Stimulated activated CD4-positive, alpha-beta T cell treated with anti-CD3 and anti-CD28 coated beads, Interleukin-4, amount 100 ng/mL, for 48 hours (primary cell): ENCODE measurements at regions not wholly inside any gene's neighbourhood (a gene's known extent, or its start where the extent isn't known, plus 50 kb on each side); places are given as distances from the start of the nearest gene placed in this dataset.

Experiments used
- DNase-seq, 2 donors: peaks; one replicate each; pipeline ENCODE4 v3.0.0-alpha.2; 2020; ENCODE audit warnings: low read depth in 2 of 2

DNA sequence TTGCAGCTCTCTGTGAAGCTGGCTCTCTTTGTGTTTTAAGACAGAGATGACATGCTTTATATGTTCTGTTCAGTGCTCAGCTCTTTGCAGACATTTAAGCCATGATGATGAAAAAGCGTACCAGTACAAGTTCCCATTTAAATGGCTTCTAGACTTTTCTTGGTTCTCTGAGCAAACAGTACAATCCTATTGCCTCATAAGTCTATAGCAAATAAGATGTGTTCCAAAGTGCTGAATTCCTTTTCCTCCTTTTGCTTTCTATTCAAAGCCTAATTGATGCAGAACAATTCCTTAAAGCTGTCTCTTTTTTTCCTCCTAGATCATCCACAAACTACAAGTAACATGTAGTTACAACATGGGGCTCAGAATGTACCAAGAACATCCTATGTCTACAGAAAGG, 168.8 kb upstream of the SPATS2L start:
- DNase-seq = no peak

DNA sequence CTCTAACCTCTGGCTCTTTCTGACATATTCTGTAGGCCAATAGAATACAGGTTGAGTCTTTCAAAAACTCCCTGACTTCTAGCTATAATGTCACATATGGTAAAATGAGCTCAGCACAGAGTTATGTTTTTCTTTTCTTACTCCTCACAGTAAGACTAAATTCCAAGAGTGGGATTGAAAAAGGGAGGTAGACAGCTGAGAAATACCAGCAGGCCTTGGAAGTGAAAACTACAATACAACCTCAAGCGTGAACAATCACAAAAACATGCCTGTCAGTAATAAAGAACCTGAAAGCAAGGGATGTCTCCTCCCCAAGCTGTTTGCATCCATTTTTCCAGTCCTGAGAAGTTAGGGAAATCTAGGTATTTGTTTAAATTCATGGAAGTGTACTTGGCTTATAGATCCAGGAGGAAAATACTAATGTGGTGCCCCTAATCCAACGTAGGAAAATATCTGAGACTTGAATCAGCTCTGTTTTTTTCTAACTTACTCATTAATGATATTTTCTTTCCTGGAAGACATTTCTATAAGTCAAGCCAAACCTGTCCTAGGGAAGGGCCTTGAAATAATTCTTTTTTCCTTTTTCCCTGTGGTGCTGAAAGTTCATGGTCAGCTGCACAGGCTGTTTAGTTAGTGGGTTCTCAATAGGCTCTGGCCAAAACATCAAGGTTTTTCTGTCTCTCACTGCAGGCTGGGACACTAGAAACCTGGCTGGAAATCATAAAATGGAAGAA, 167.9 kb upstream of the SPATS2L start:
- DNase-seq = no peak

DNA sequence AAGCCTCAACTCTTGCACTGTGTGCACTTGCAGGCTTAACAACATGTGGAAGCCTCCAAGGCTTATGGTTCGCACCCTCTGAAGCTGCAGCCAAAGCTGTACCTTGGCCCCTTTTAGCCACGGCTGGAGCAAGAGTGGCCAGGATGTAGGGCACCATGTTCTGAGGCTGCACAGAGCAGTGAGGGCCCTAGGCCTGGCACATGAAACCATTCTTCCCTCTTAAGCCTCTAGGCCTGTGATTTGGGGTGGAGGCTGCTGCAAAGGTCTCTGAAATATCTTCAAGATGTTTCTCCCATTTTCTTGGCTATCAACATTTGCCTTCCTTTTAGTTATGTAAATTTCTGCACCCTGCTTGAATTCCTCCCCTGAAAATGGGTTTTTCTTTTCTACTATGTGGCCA, 161.9 kb upstream of the SPATS2L start:
- no peak for DNase-seq

DNA sequence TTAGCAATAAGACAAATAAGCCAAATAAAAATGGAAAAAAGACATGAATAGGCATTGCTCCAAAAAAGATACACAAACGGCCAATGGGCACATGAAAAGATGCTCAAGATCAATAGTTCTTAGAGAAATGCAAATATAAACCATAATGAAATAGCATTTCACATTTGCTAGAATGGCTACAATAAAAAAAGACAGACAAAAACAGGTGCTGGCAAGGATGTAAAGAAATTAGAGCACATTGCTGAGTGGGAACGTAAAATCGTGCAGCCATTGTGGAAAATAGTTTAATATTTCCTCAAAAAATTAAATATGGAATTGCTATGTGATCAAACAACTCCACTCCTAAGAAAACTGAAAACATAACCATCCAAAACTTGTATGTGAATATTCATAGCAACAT, 160.0 kb upstream of the SPATS2L start:
- no peak for DNase-seq

DNA sequence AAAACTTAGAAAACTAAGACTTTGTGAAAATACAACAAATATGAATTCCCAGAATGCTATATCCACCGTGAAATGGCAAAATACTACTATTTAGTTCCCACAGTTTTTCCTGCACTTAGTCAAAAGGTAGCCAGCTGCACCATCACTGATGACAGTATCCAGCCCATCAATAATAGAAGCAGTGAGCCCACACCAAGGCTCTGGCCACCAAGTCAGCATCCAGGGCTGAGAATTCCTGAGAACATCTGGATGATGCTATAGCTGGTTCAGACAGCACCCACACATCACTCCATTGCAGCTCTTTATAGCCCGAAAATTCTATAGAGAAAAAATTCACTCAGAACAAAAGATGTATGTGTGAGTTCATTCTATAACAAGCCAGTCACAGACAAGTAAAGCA, 159.1 kb upstream of the SPATS2L start:
- DNase-seq = no peak

DNA sequence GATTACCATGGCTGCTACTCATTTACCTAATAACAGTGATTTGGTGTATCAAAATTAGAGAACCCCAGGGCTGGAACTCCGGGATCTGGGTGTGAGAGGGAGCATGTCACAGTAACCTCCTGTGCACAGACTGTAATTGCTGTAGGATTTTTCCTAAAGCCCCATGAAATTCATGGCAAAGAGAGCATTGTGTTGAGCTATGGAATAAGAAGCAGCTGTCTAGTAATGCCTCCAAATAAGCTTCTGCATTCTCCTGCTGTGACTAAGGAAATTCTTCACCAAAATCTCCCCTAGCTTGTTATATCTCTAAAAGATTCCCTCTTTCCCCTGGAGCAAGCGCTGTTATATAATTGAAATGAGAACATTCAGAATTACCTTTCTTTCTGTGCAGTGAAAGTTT, 158.1 kb upstream of the SPATS2L start:
- DNase-seq = no peak

DNA sequence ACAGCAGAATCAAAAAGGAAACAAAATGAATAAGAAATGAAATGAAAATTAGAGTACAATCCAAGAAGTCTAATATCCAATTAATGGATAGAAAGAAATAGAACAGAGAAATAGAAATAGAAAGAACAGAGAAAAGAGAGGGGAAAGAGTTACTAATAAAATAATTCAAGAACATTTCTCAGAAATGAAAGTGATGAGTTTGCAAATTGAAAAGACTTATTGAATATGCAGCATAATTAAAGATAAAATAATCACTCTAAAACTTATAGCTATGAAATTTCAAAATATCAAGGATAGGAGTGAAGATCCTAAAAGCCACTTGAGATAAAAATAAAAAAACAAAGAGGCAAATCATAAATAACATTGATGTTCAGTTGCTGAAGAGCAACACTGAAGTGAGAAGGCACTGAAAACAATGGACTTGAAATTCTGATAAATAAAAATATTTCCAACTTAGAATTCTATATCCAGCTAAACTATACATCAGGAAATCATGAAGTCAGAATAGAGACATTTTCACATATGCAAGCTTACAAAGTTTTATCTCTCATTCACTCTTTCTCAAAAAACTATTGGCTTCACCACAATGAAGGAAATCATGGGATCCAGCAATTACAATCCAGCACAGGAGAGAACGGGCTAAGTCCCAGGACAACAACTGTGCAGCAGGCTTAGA, 155.9 kb upstream of the SPATS2L start:
- DNase-seq = no peak

DNA sequence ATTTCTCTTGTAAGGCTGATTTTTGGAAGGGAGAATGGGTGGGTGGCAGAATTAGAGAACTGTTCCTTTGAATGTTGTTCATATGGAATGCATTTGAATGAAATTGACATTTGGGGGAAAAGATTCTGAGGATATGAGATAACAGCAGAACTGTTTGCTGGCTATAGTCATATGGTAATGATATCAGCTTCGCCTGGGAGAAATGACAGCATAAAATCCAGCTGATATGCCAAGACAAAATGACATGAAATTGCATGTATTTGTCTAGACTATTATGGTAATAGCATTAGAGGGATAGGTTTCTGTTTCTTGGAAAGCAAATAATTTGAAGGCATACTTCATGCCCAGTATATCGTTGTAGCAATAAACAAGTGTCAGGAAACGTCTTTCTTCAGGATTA, 150.8 kb upstream of the SPATS2L start:
- DNase-seq = no peak

DNA sequence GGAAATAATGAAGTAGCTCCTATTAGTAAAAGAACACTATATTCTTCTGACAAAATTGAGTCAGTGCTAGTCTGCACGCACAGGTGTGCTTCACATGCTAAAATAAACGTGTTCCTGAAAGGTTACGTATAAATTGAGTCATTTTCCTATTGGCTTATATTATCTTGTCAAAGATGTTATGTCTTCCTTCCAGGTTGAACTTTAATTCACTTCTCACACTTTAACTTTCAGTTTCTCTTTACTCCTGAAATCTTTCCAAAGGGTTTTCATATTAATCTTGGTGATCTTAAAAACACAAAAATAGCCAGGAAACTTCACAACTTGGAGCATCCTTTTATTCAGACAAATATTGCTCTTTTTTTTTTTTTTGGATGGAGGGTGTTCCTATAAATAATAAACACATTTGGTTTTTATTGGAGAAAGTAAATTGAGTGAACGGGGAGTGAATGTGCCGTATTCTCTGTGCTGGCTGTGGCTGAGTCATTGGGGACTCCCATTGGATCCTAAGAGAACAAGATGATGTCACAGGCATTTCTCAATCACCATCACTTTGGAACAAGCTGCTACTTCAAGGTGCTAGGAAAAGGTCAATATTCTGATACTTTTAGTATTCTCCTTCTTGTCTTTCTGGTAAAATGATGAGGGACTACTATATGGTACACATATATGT, 150.2 kb upstream of the SPATS2L start:
- DNase-seq = no peak

DNA sequence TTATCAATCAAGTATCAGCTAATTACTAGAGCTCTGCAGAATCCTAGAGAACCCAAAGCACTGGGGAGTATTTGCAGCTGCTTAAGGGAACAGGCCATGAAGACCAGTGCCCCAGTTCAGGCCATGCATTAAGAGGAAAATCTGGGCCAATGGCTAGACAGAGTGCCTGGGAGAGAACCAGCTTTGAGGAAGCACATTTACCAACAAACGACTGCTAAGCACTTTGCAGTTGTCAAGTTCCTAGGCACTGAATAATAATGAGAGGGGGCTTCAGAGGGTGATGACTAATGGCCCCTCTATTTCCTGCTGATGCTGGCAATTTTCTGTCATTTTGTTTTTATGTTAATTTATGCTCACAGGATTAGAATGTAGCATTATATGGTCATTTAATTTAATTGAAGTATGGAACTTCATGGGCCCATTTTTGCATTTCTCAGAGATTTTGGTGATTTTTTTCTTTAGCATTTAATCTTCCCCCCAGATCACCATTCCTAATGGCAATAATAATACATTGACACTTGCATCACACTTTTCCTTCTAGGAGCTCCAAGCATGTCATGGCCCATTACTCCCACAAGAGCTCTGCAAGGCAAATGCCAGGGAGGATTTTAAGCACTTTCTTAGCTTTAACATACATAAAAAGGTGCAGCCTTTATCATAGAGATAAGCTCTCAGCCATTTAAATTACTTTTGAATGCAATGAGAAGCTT, 147.7 kb upstream of the SPATS2L start:
- DNase-seq = no peak

DNA sequence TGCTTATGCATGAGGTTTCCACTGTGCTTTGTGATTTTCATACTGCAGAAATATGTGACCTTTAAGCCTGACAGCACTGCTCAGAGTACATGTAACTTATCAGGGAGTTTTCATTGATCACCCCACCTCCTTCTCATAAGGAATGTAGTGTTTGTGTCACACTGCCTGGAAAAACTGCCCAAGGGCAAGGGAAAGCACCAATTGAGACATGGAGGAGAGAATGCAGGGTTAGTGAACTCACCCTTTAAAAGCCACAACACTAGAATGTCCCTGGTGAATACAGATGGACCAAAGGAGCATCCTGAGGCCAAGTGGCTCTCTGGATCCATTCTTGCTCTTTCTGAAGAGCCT, 147.2 kb upstream of the SPATS2L start:
- DNase-seq = no peak

DNA sequence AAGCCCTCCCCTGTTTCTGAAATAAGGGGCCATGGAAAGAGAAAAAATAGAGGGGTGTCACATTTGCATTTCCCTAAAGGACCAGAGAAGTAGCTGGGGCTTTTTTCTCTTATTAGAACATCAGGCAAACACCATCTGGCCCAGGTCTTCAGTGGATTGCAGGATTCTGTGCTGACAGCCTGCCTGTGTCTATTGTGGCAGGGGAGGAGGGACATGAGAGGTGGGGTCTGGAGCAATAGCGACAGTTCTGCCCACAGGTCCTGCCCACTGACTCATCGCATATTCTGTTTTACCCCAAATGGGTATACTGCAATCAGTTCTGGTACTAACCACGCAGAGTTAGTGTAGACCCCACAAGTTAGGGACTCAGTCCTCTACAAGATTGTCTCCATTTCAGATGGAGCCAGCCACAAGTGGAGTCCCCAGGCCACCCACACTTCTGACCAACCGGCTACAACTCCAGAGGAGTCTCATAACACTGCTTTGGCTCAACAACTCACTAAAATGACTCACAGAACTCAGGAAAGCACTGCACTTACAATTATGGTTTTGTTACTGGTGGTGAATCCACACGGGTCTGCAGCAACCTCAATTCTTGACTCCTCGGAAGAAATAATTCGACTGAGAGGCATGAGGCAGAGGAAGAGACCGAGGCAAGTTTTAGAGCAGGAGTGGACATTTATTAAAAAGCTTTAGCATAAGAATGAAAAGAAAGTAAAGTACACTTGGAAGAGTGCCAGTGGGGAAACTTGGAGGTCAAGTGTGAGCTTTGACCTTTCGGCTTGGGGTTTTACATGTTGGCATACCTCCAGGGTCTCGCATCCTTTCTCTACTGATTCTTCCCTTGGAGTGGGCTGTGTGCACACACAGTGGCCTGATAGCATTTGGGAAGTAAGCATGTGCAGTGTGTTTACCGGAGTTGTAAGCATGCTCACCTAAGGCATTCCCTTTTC, 146.4 kb upstream of the SPATS2L start:
- DNase-seq = no peak

DNA sequence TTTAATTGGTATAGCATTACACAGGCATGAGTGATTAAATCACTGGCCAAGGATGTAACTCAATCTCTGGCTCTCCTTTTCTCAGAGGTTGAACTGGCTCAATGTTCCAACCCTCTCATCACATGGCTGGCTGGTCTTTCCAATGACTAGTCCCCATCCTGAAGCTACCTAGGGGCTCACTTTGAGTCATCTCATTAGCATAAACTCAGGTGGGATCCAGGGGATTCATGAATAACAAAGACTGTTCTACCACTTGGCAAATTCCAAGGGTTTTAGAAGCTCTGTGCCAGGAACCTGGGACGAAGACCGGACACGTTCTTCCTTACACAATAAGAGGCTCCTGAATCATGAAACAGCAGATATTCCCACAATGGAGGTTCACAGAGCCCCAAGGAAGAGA, 145.0 kb upstream of the SPATS2L start:
- no peak for DNase-seq

DNA sequence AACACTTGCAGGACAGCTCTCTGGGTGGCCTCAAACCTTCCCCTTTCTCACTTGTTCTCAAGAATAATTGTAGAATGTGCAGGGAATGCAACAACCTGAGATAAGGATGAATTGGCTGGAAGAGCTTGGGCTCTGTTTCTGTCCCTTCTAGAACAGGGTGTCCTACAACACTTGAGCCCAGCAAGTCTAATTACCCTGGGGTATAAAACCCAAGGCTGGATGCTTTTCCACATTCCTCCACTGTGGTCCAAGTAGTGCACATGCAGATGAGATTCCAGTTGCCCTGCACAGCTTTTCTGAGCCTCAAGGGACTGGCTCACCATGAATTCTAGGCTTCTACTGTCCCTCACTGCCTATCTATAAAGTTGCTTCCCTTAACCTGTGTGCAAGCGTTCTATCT, 140.8 kb upstream of the SPATS2L start:
- no peak for DNase-seq

DNA sequence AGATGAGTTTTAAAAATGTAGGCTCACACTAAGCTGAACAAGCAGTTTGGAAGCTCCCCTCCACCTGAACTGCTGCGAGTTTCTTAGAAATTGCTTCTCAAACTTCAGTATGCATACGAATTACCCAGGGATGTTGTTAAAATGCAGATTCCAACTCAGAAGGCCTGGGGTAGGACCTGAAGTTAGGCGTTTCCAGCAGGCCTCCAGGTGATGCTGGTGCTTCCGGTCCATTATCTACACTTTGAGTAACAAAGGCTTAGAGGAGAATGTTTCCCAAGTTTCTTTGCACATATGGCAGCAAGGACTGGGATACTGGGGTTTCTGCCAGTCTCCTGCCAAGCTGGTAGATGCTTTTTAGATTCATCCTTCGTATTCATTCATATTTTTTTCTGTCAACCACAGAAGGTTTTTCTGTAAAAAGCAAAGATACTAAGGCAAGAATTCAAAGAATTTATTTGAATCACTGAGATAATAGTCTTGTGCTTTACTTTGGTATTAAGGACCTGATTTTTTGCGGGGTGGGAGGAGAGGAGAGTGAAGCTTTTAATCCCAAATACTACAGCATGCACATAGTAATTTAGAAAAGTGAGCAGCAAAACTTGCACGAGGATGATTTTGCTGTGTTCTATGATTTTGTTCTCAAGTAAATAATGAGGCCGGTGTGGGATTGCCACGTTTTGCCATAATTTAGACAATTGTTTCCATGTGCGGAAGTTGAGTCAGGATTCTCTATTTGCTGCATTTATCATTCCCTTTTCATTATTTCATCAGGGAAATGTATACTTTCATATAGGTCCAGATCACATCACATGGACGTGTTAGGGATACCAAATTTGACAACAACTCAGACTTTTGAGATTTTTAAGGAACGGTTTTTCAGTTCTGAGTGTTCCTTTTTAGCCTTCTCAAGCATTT, 137.6 kb upstream of the SPATS2L start:
- no peak for DNase-seq

DNA sequence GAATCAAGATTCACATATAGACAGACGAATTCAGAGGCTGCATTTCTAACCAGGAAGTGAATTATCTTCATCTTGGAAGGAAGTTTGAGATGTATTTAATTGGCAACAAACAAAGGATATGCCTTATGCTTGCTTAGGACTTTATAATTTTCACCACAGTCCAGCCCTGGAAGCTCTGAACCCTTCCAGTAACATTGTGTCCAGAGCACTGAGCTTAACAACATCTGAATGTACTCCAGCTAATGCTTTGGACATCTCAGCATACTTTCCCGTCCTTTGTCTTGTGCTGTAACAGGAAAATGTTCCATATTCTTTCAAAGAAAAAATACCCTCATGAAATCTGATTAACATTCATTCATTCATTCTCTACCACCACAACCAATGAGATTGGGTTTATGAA, 136.3 kb upstream of the SPATS2L start:
- no peak for DNase-seq

DNA sequence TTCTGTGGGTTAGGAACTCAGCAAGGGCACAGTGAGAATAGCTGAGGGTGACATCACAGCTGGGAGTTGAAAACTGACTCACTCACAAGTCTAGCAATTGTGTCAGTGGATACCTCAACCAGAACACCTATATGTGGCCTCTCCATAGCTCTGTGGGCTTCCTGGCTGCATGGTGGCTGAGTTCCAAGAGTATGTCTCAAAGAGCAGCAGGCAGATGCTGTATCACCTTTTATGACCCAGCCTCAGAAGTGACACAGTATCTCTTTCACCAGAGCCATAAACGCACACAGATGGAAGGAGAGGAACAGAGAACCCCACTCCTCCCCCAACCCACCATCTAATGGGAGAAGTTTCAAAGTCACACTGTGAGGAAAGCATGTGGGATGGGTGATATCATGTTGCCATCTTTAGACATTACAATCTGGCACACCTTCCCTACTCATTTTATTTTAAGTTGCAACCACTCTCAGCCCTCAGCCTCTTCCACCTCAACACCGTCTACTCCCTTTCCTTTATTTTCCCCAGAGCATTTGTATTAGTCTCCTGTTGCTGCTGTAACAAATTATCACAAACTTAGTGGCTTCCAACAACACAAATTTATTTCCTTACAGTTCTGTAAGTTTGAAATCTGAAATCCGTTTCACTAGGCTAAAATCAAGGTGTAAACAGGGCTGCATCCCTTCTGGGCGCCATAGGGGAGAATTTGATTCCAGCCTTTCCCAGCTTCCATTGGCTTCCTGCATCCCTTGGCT, 134.6 kb upstream of the SPATS2L start:
- no peak for DNase-seq

DNA sequence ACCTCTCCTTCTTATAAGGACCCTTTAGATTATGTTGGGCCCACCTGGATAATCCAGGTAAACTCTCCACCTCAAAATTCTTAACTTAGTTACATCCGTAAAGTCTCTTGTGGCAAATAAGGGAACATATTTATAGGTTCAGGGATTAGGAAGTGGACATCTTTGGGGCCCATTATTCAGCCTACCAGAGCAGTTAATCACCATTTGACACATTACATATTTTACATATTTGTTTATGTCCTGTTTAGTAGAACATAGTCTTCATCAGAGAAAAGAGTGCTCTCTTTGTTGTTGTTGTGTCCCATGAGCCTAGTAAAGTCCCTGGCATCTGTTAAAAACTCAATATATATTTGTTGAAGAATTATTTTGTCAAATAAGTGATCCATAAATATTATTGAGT, 134.0 kb upstream of the SPATS2L start:
- no peak for DNase-seq

DNA sequence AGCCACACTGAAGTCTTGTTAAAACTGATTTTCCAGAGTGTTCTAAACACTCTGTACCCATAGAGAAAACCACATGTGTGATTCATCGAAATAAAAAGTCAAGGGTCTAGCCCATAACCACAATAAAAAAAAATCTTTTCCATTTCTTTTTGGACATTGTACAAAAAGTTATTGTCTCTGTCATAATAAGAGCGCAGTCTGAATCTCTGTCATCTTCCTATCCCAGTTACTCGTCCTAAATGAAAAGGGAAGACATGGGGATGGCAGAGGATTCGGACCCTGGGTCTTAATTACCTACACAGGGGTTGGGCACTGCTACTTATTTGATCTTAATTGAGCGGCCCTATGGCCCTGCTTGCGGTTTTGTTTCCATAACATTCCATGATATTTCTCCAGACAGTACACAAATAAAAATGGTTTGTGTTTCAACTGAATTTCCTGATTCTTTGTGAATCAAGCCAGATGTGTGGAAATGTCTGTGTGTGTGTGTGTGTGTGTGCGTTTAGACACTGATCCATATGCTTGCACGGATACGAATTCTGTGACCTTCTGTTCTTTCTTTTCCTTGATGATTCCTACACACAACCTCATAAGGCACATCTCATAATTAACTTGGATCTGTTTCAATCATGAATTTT, 133.4 kb upstream of the SPATS2L start:
- DNase-seq = no peak
